H7 (cell line): ENCODE measurements at regions not wholly inside any gene's neighbourhood (a gene's known extent, or its start where the extent isn't known, plus 50 kb on each side); places are given as distances from the start of the nearest gene placed in this dataset.

Source experiments
- DNase-seq: peaks from one replicate; pipeline ENCODE4 v3.0.0; 2012
- H3K27me3 ChIP-seq: 2 replicates; pipeline ENCODE4 v1.6.0; 2011; ENCODE audit warnings: mild to moderate bottlenecking, low read length; ENCODE audit not compliant: control insufficient read depth, insufficient read depth
- H3K36me3 ChIP-seq: replicated peaks from 2 replicates; pipeline ENCODE4 v1.5.1; 2011; ENCODE audit warnings: low read length; ENCODE audit not compliant: control insufficient read depth, insufficient read depth
- H3K4me3 ChIP-seq: 2 replicates; pipeline ENCODE4 v1.5.1; 2011; ENCODE audit warnings: low read depth, mild to moderate bottlenecking, control low read depth, low read length, moderate library complexity; ENCODE audit not compliant: insufficient read depth

DNA sequence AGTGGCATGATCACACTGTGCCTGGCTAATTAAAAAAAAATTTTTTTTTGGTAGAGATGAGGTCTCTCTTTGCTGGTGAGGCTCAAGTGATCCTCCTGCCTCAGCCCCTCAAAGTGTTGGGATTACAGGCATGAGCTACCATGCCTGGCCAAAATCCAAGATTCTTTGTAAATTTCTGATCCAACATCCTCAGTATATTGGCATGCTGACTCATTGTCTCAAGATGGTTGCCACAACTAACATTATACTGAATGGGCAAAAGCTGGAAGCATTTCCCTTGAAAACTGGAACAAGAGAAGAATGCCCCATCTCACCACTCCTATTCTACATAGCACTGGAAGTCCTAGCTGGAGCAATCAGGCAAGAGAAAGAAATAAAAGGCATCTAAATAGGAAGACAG, 100.0 kb downstream of the KLF5 start:
- no peak for DNase-seq
- H3K36me3 ChIP-seq: no peaks in the 10 kb centered on the region
- no peak overlapping the region for H3K4me3 ChIP-seq
- H3K27me3 ChIP-seq: no peaks in the 10 kb centered on the region

DNA sequence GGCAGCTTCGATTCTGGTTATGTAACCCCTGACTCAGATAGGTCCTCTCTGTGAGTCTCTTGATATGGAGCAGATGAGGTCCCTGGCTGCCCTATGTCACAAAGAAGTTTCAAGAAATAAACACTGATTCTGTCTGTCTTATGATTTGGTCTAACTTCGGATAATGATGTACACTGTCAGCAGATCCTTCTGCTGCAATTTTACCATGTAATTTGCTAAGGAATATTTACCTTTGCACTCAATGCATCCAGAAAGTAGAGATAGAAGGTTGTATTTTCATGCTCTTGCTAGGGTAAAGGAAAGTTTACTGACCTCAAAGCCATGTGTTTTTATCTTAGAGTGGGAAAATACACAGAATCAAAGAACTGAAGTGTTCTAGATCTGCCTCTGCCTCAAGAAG, 98.2 kb downstream of the KLF5 start:
- Histone ChIP-seq H3K36me3 (no peaks in the 10 kb centered on the region), H3K4me3 (no peak overlapping the region), H3K27me3 (no peaks in the 10 kb centered on the region)
- no peak for DNase-seq

DNA sequence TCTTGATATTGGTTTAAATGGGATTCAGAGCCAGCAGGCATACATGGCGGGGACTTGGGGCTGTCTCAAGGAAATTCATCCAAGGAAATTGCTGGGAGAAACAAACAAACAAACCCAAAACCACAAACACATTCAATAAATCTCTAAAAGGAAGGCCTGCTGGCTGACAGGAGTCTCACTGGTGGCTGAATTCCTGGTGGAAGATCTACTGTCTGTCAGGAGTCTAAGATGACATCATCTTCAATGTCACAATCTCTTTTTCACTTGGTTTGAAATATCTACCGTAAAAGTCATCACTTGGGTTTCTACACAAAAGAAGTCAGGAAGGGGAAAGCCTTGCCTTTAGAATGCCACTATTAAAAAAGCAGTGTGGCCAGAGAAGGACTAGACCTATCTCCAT, 87.9 kb downstream of the KLF5 start:
- no peaks in the 10 kb centered on the region for H3K27me3 ChIP-seq
- no peak overlapping the region for H3K4me3 ChIP-seq
- no peak for DNase-seq
- H3K36me3 ChIP-seq: no peaks in the 10 kb centered on the region

DNA sequence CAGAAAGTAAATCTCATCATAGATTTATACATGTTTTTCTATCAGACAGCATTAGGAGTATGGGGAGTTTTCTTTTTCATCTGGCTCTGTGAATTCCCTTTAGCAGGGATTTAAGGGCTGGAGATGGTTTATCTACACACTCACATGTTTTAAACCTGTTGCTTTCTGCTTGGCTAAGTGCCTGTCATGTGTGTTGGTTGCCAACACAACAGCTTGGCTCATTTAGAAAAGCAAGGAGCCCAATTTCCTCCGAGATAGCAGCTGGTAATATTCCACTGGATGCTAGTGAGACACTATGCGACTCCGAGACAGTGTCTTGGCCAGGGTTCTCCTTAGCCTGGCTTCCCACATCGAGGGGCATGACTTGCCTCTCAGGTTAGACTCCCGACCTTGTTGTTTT, 83.3 kb downstream of the KLF5 start:
- Histone ChIP-seq H3K4me3 (no peak overlapping the region), H3K27me3 (no peaks in the 10 kb centered on the region)
- no peak for DNase-seq

DNA sequence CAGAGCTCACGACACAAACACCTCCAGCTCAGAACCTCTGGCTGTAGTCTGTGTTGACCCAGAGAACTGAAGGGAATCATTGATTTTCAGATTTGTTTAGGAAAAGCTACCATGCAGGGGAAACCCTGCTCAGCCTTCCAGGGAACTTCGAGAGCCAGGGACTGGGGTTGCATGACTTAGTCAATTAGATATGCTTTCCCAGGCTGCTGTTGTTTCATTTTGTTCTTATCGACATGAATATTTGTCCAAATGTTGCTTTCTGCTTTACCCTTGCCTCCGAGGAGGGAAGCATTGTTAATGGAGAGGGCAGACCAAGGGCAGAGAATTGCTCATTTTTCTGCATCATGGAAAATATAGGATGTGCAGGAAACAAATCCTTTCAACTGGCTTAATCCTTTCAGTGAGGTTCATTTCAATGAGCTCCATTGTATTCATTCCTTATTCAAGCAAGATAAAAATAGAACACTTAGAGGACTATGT, 82.5 kb downstream of the KLF5 start:
- no peak for DNase-seq
- Histone ChIP-seq H3K27me3 (no peaks in the 10 kb centered on the region), H3K36me3 (no peaks in the 10 kb centered on the region), H3K4me3 (no peak overlapping the region)

More for the DNA sequence above, 83.3 kb downstream of the KLF5 start:
- no peaks in the 10 kb centered on the region for H3K36me3 ChIP-seq

DNA sequence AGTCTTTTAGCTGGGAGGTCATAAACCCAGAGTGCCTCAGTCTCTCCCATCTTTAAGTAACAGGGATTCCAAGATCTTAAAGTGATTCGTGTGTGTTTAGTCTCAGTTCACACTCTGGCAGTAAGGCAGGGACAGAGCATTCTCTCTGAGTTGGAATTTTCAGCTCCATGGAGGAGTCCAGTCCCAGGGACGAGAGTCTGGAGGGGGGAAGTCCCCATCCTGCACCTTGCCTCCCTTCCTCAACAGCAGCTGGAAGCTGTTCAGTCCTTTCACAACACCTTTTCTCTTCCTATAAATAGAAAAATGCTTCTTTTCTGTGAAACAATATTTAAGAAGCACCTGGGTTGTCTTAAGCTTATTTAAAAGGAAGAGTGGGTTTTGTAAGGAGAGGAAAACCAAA, 82.0 kb downstream of the KLF5 start:
- no peak for DNase-seq
- no peaks in the 10 kb centered on the region for H3K27me3 ChIP-seq
- no peaks in the 10 kb centered on the region for H3K36me3 ChIP-seq
- H3K4me3 ChIP-seq: no peak overlapping the region

DNA sequence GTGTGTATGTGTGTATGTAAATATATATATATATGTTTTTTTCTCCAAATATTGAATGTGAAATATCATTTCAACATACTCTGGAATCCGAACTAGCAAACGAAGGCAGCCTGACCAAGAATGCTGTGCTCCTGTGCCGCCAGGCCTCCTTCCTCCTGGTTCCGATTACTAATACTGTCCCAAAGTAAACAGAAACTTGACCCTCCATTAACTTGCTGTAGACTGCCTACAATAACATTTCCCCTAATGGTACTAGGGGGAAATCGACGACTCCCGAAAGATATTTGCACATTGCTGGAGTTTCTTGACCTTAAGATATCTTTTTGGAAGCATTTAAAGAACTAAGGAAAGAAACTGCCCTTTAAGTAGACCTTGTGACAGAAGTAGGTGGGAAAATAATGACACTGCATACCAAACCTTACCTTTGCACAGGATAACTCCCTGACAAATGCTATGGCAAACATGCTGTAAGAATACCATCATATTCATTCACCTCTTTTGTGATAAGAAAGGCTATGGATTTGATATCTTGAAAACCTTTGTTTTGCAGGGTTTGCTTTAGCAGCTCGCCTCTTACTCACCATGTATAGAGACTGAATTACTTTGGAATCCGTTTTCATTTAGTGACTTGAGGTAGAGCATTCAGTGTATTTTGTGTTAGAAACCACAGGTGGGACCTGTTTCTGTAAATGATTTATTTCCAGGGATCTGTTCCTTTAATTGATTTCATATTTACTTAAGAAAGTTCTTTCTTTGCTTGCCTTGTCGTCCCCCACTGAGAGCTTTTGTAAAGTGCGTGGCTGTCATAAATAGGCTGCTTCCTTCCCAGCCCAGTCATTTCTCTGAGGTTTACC, 80.1 kb downstream of the KLF5 start:
- H3K27me3 ChIP-seq: no peaks in the 10 kb centered on the region
- DNase-seq: no peak
- H3K4me3 ChIP-seq: no peak overlapping the region
- H3K36me3 ChIP-seq: no peaks in the 10 kb centered on the region

DNA sequence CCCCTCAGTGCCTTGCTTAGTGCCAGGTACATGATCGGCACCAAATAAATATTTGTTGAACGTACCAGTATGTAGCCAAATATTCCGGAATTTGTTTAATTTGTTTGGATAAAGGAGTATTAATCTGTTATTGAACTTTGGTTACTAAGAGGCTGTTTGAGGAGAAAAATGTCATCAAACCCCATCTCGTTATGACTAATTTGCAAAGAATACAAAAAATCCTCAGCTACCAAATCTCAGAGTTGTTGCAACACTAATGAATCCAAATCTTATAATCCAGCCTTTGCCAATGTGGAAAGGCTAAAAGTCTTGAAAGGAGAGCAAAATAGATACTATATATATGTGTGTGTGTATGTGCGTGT, 79.5 kb downstream of the KLF5 start:
- H3K4me3 ChIP-seq: no peak overlapping the region
- H3K36me3 ChIP-seq: no peaks in the 10 kb centered on the region
- DNase-seq: no peak
- H3K27me3 ChIP-seq: no peaks in the 10 kb centered on the region

DNA sequence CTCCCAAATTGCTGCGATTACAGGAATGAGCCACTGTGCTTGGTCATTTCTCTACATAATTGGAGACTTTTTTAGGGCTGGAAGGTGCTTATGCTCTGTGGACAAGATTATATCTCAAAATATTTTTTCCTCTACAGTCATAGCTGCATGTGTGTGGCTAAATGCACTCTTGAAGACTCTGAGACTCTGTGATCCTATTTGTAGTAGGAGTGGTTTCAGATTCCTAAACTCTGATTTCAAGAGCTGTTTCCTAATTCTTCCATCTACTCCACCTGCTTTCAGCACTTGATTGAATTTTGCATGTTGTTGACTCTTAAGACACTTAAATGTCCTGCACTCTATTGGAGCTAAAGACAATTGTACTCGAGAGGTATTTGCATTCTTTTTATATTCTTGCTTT, 78.0 kb downstream of the KLF5 start:
- Histone ChIP-seq H3K36me3 (no peaks in the 10 kb centered on the region), H3K4me3 (no peak overlapping the region), H3K27me3 (no peaks in the 10 kb centered on the region)
- no peak for DNase-seq

DNA sequence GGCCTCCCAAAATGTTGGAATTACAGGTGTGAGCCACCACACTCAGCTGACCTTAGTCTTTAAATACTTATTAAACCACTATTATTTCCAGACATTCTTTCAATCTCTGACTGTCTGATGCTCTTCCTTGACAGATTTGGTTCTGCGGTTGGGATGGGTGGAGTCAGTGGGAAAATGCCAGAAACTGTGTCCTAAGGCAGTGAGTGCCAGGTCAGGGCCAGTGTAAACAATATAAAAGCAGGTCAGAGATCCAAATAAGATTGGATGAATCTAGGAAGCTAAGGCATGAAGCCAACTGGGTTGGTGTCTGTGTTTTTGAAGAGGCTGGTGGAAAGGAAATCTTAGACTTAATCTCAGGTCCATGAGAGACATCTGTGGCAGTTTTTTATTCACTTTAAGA, 74.7 kb downstream of the KLF5 start:
- no peaks in the 10 kb centered on the region for H3K36me3 ChIP-seq
- no peaks in the 10 kb centered on the region for H3K27me3 ChIP-seq
- H3K4me3 ChIP-seq: no peak overlapping the region
- no peak for DNase-seq

DNA sequence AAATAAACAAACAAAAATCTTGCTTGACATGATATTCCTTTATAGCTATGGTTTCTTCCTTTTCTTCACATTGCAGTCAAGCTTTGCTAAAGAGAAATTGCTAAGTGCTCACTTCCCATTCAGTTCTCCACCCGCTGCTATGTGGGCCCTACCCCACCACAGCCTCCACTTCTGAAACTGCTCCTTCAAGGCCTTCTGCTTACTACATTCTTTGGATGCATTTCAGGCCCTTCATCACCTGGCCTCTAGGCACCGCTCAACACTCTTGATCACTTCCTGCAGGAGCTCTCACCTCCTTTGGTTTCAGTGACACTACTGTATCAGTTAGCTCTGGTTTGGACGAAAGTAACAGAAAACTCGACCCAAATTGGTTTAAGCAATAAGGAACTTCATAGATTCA, 72.4 kb downstream of the KLF5 start:
- Histone ChIP-seq H3K36me3 (no peaks in the 10 kb centered on the region), H3K27me3 (no peaks in the 10 kb centered on the region), H3K4me3 (no peak overlapping the region)
- DNase-seq: no peak

DNA sequence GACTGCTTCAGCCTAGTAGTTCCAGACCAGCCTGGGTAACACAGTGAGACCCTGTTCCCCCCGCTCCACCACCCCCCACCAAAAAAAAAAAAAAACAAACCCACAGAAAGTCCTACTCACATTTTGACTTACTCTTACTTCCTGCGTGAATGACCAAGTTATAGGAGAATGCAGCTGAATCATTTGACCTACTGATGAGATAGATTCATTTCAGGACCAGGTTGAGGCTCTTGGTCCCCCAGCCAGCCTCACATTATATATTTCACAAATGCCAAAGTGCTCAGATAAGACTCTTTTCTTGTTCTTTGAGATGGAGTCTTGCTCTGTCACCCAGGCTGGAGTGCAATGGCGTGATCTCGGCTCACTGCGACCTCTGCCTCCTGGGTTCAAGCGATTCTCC, 70.2 kb downstream of the KLF5 start:
- DNase-seq: no peak
- Histone ChIP-seq H3K36me3 (no peaks in the 10 kb centered on the region), H3K4me3 (no peak overlapping the region), H3K27me3 (no peaks in the 10 kb centered on the region)
